ENCODE measurements at regions not wholly inside any gene's neighbourhood (a gene's known extent, or its start where the extent isn't known, plus 50 kb on each side); places are given as distances from the start of the nearest gene placed in this dataset.

- H3K4me2 ChIP-seq (ENCODE audit: low read depth, low read length): no peak overlapping the region
- no peaks in the 10 kb centered on the region for H3K36me3 ChIP-seq (replicated peaks in 1 of 2; ENCODE audit: control insufficient read depth in 1 of 2, insufficient read depth in 2 of 2, low read length in 2 of 2)
- intact Hi-C loops (cut with micrococcal nuclease; ENCODE audit: unreplicated experiment) (no loop called here), in situ Hi-C loops (cut with HindIII; ENCODE audit: extremely low pct_ligation_motif_present, low pct_unique_long_range_greater_than_20kb) (no loop called here)
- ChIA-PET CTCF (ENCODE audit: low intra/inter-chr PET ratio, low total read pairs) (no interaction called here), POLR2A (no interaction called here)
- H3K27ac ChIP-seq (ENCODE audit: extremely low read length, insufficient read depth, low read length): no peak overlapping the region
- WGBS (ENCODE audit: low lambda C conversion rate): 32% methylated on average over 5 of the region's 6 CpGs
- DNase-seq (ENCODE audit: low spot score): no peak
- no peaks in the 10 kb centered on the region for H4K20me1 ChIP-seq (ENCODE audit: insufficient read depth, low read length)
- peaks cover 0 to 41% of the 10 kb centered on the region in 2 experiments; a peak in 3 of 5 replicates for H3K27me3 ChIP-seq (ENCODE audit: control insufficient read depth in 1 of 2, insufficient read depth in 2 of 2, low read length in 2 of 2)
- TF ChIP-seq, protein P1, sequence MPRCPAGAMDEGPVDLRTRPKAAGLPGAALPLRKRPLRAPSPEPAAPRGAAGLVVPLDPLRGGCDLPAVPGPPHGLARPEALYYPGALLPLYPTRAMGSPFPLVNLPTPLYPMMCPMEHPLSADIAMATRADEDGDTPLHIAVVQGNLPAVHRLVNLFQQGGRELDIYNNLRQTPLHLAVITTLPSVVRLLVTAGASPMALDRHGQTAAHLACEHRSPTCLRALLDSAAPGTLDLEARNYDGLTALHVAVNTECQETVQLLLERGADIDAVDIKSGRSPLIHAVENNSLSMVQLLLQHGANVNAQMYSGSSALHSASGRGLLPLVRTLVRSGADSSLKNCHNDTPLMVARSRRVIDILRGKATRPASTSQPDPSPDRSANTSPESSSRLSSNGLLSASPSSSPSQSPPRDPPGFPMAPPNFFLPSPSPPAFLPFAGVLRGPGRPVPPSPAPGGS (CRISPR knock-in tag; IDR thresholded peaks at IDR 0.05): no peak
- TF ChIP-seq E2F2 (CRISPR knock-in tag; IDR thresholded peaks at IDR 0.05; ENCODE audit: borderline replicate concordance) (no peak), FOXP1 (IDR thresholded peaks at IDR 0.05) (no peak), FOXP1 (CRISPR knock-in tag; IDR thresholded peaks at IDR 0.05) (no peak)
- no peak overlapping the region for H3K4me3 ChIP-seq (replicated peaks in 1 of 3; ENCODE audit: insufficient read depth in 1 of 3, low read depth in 2 of 3, low read length in 3 of 3)
- BruUV-seq (replicated peaks): no TSS peak
- H3K4me1 ChIP-seq (ENCODE audit: insufficient read depth, low read length): no peaks in the 10 kb centered on the region
- no peak for FAIRE-seq
- no peaks in the 10 kb centered on the region for H3K79me2 ChIP-seq (ENCODE audit: insufficient read depth, low read length)
- no peak overlapping the region for H3K9ac ChIP-seq (ENCODE audit: insufficient read depth, low read depth, low read length)
- ATAC-seq: no peak
- H3K9me3 ChIP-seq (ENCODE audit: low read length): no peaks in the 10 kb centered on the region
- H2AFZ ChIP-seq (ENCODE audit: low read length): no peak overlapping the region
These were observed 258.3 kb upstream of the B3GAT1 start for GRCh38 chr11:134670247-134670782.

DNA sequence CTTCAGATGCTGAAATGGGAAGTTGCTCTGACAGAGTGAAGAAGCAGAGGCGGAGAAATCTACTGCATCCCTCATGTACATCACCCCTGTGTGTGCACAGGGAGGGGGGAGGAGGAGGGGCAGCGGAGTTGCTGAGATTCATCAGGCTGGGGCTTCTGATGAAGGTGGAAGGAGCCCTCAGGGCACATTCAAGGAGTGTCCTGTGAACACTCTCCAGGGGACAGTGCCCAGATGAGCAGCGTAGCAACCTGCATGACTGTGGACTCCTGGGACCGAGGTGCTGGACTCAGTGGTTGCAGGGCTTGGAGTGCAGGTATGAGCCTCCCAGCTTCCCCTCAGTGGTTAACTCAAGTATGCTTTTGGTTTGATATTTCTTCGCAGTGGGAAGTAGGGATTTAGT is 257.8 kb upstream of the B3GAT1 start:
- H3K9ac ChIP-seq (ENCODE audit: insufficient read depth, low read depth, low read length): no peak overlapping the region
- ChIA-PET CTCF (ENCODE audit: low intra/inter-chr PET ratio, low total read pairs) (no interaction called here), POLR2A (no interaction called here)
- 12% methylated on average over 2 of the region's 5 CpGs for WGBS (ENCODE audit: low lambda C conversion rate)
- H4K20me1 ChIP-seq (ENCODE audit: insufficient read depth, low read length): no peaks in the 10 kb centered on the region
- in situ Hi-C loops (cut with HindIII; ENCODE audit: extremely low pct_ligation_motif_present, low pct_unique_long_range_greater_than_20kb) (no loop called here), intact Hi-C loops (cut with micrococcal nuclease; ENCODE audit: unreplicated experiment) (no loop called here)
- H3K4me3 ChIP-seq (replicated peaks in 1 of 3; ENCODE audit: insufficient read depth in 1 of 3, low read depth in 2 of 3, low read length in 3 of 3): no peak overlapping the region
- peaks cover 2 to 41% of the 10 kb centered on the region in 2 experiments; a peak in 4 of 5 replicates for H3K27me3 ChIP-seq (ENCODE audit: control insufficient read depth in 1 of 2, insufficient read depth in 2 of 2, low read length in 2 of 2)
- DNase-seq (ENCODE audit: low spot score): no peak
- H3K79me2 ChIP-seq (ENCODE audit: insufficient read depth, low read length): no peaks in the 10 kb centered on the region
- no peak overlapping the region for H2AFZ ChIP-seq (ENCODE audit: low read length)
- ATAC-seq: no peak
- H3K27ac ChIP-seq (ENCODE audit: extremely low read length, insufficient read depth, low read length): no peak overlapping the region
- no peak for FAIRE-seq
- H3K4me1 ChIP-seq (ENCODE audit: insufficient read depth, low read length): no peaks in the 10 kb centered on the region
- H3K36me3 ChIP-seq (replicated peaks in 1 of 2; ENCODE audit: control insufficient read depth in 1 of 2, insufficient read depth in 2 of 2, low read length in 2 of 2): no peaks in the 10 kb centered on the region
- no peak overlapping the region for H3K4me2 ChIP-seq (ENCODE audit: low read depth, low read length)
- no peaks in the 10 kb centered on the region for H3K9me3 ChIP-seq (ENCODE audit: low read length)
- no TSS peak for BruUV-seq (replicated peaks)
- TF ChIP-seq ADNP (CRISPR knock-in tag; IDR thresholded peaks at IDR 0.05) (no peak), ZNF225 (CRISPR knock-in tag; IDR thresholded peaks at IDR 0.05) (no peak), POGZ (CRISPR knock-in tag; IDR thresholded peaks at IDR 0.05) (no peak), ZNF460 (CRISPR knock-in tag; IDR thresholded peaks at IDR 0.05; ENCODE audit: borderline replicate concordance) (no peak)
- TF ChIP-seq, protein P2, sequence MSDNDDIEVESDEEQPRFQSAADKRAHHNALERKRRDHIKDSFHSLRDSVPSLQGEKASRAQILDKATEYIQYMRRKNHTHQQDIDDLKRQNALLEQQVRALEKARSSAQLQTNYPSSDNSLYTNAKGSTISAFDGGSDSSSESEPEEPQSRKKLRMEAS (IDR thresholded peaks at IDR 0.05): no peak
- TF ChIP-seq, protein P3, sequence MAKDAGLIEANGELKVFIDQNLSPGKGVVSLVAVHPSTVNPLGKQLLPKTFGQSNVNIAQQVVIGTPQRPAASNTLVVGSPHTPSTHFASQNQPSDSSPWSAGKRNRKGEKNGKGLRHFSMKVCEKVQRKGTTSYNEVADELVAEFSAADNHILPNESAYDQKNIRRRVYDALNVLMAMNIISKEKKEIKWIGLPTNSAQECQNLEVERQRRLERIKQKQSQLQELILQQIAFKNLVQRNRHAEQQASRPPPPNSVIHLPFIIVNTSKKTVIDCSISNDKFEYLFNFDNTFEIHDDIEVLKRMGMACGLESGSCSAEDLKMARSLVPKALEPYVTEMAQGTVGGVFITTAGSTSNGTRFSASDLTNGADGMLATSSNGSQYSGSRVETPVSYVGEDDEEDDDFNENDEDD (CRISPR knock-in tag; IDR thresholded peaks at IDR 0.05; ENCODE audit: borderline replicate concordance): no peak
- TF ChIP-seq, protein P4, sequence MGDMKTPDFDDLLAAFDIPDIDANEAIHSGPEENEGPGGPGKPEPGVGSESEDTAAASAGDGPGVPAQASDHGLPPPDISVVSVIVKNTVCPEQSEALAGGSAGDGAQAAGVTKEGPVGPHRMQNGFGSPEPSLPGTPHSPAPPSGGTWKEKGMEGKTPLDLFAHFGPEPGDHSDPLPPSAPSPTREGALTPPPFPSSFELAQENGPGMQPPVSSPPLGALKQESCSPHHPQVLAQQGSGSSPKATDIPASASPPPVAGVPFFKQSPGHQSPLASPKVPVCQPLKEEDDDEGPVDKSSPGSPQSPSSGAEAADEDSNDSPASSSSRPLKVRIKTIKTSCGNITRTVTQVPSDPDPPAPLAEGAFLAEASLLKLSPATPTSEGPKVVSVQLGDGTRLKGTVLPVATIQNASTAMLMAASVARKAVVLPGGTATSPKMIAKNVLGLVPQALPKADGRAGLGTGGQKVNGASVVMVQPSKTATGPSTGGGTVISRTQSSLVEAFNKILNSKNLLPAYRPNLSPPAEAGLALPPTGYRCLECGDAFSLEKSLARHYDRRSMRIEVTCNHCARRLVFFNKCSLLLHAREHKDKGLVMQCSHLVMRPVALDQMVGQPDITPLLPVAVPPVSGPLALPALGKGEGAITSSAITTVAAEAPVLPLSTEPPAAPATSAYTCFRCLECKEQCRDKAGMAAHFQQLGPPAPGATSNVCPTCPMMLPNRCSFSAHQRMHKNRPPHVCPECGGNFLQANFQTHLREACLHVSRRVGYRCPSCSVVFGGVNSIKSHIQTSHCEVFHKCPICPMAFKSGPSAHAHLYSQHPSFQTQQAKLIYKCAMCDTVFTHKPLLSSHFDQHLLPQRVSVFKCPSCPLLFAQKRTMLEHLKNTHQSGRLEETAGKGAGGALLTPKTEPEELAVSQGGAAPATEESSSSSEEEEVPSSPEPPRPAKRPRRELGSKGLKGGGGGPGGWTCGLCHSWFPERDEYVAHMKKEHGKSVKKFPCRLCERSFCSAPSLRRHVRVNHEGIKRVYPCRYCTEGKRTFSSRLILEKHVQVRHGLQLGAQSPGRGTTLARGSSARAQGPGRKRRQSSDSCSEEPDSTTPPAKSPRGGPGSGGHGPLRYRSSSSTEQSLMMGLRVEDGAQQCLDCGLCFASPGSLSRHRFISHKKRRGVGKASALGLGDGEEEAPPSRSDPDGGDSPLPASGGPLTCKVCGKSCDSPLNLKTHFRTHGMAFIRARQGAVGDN (CRISPR knock-in tag; IDR thresholded peaks at IDR 0.05): no peak
